GM21447 (cell line): ENCODE measurements at regions not wholly inside any gene's neighbourhood (a gene's known extent, or its start where the extent isn't known, plus 50 kb on each side); places are given as distances from the start of the nearest gene placed in this dataset.

Source experiments
- ATAC-seq: cut with Tn5 transposase; IDR thresholded peaks from one replicate; pipeline ENCODE4 v1.9.1; 2021; ENCODE audit not compliant: unreplicated experiment

- ATAC-seq = no peak
These were observed 113.2 kb downstream of the HERPUD2 start for GRCh38 chr7:35581605-35582210.

DNA sequence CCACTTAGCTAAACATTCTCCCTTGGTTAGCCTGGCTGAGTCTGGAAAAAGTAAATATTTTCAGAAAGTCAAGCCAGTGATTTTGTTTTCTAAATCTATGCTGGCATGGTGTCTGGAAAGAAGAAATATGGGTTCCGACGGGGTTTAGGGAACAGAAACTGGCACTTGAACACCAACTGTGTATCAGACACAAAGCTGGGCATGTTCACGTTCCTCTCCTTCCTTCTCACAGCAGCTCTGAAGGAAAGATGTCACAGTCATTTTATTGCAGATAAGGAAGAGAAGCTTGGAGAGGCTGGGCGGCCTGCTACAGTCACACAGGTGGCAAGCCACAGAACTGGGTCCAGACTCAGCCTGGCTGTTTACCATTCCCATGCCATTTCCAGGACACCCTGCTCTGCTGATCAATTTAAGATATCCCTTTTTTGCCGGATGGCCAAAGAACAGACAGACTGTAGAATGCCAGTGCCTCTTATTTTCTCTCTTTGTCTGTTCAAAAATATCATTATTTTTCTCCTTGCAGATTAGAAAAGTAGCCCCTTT, 118.8 kb downstream of the HERPUD2 start:
- no peak for ATAC-seq

- ATAC-seq = no peak
These were observed 123.2 kb downstream of the HERPUD2 start for GRCh38 chr7:35571611-35572240.

DNA sequence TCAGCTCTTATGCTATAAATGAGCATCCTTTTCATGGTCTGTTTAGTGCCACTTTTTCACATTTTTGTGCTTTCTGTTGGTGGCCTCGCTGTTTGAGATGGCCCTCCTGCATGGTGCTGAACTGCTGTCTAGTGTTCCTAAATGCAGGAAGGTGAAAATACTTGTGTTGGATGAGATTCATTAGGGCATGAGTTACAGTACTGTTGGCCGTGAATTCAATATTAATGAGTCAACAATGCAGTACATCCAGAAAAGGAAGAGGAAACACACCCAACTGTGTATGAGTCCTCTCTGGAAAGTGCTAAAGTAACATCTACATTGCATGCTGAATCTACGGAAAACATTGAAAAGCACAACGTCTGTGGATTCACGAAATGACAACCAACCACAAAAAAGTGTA, 124.0 kb downstream of the HERPUD2 start:
- ATAC-seq = no peak

GRCh38 chr7:35565927-35566326, 129.0 kb downstream of the HERPUD2 start:
- ATAC-seq = no peak

DNA sequence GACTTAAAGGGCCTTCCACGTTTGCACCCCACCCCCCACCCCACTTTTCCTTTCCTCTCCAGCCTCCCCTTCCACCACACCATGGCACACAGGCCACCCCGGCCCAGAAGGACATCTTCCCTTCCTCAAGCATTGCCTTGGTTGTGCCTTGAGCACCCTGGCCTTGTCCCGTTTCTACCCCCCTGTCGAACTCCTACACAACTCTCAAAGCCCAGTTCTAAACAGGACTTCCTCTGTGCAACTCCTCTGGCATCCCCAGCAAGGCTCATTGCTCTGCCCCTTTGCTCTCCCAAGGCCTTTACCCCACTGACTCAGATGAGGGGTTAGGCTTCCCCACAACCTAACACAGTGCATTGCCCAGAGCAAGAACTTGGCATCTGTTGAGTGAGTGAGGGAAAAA, 136.1 kb downstream of the HERPUD2 start:
- no peak for ATAC-seq

- ATAC-seq = no peak
These were observed 138.1 kb downstream of the HERPUD2 start for GRCh38 chr7:35556515-35557471.

DNA sequence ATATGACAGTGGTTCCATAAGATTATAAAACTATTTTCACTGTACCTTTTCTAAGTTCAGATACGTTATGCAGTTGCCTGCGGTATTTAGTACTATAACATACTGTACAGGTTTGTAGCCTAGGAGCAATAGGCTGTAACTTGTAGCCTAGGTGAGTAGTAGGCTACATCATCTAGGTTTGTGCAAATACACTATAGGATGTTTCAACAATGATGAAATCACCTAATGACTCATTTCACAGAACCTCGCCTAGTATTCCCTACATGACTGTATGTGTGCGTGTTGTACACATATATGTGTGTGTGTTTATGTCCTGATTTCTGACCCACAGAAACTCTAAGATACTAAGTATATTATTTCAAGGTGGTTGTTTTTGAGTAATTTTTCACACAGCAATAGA, 139.0 kb downstream of the HERPUD2 start:
- ATAC-seq = no peak

DNA sequence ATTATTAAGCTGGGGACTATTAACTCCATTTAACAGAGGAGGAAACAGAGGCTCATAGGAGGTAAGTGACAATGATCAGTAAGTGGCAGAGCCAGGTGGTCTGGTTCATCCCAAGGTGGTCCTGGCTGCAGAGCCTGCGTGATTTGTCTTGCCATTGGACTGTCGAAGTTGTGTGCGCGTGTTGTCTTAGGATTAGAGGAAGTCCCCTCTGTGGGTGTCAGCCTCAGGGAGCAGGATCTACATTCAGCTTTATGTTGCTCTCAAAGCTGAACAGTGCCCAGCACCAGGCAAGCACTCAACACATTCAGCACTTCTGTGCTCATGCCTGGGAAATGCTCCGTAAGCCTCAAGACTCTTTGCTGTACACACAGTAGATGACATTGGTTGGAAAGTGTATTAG, 139.5 kb downstream of the HERPUD2 start:
- no peak for ATAC-seq

- no peak for ATAC-seq
These were observed 141.4 kb downstream of the HERPUD2 start for GRCh38 chr7:35553519-35553918.

GRCh38 chr7:35552691-35553090, 142.2 kb downstream of the HERPUD2 start:
- no peak for ATAC-seq

DNA sequence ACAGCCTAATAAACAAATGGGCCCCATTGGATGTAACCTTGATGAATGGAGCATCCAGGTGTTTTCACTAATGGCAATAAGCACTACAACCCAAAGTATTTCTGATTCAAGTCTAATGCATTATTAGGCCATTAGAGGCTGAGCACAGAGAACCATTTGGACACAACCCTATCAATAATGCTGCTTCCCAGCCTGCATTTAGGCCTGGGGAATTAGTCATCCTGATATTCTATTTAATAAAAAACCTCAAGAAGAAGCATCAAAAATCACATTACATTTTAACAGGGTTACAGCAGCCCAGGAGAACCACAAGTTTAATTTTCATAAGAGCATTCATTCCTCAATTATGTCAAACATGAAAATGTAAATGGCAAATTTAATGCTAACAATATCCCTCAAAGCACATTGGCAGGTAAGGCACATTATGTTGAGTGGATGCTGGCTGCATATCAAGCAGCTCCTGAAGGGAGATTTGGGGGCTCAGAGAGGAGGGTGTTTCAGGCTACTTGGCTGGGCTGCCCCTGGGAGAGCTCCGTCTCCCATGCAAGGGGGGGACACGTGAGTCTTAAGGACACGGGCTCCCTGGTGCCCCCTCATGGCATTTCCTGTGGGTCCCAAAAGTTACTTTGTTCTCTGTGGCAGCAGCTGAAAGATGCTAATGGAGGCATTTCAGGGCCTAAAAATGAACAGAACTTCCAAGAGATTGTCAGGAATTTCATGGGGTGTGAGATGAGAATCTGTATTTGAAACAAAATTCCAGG, 143.4 kb downstream of the HERPUD2 start:
- ATAC-seq = no peak

GRCh38 chr7:35550831-35551230, 144.1 kb downstream of the HERPUD2 start:
- ATAC-seq = no peak

DNA sequence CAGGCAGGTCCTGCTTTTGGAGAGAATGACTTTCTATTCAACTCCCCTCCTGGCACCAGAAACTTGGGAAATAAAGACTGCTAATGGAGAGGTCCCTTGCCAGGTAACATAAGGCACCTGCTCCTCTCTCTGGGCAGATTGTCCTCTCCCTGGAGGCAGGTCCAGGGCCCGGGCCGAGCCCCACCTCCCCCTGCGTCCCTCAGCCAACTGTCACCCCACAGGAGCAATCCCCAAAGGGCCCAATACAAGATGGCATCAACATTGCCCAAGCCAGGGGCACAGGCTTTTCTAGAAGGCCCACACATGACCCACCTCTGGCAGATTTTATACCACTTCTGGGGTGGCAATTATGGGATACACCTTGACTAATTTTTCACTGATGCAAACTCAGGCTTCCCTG, 145.2 kb downstream of the HERPUD2 start:
- ATAC-seq = no peak

DNA sequence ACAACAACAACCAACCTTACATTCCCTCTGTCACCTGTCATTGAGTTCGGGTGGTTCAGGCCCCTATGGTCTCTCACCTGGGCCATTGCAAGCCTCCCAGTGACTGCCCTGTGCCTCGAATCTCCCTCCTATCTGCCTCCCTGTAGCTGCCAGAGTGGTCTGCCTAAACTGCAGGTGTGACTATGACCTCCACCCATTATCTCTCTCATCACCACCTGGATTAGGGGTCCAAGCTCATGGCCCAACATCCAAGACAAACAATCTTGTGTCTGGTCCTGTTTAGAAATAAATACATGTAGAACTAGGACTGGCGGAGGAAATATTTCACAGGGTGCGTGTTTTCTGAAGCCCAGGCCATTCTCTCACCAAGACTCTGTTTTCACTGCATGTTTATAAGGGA, 146.6 kb downstream of the HERPUD2 start:
- ATAC-seq = no peak

- no peak for ATAC-seq
These were observed 148.1 kb downstream of the HERPUD2 start for GRCh38 chr7:35546691-35547429.

- no peak for ATAC-seq
These were observed 149.1 kb downstream of the HERPUD2 start for GRCh38 chr7:35545831-35546230.

DNA sequence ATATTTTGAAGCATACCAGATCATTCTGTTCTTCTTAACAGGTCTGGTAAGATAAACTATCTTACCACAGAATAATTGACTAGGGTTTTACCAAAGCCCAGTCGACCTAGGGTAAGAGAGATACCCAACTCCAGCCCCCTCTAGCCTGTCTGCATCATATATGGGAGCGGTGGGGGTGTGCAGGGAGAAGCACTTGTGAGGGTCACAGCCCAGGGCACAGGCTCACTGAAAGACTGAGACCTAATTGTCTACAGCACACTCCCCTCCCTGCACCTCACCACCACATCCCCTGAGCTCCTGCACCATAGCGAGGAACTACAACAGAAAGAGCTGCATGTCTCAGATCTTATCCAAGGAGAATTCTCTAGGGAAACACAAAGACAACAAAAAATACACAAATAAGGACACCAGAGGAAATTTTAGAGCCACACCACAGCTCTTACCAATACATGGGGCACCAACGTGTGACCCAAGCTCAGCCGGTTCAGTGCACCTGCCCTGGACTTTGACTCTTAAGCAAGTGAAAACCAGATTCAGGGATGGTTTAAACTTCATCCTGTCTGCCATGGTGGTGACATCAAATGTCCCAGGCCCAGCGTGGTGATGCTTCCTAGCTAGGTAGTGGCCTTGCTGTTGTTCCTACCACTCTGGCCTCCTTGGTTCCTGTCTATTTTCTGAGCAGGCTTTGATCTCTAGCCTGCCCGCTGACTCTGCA, 150.8 kb downstream of the HERPUD2 start:
- ATAC-seq = no peak
